LNCaP clone FGC (cell line): ENCODE measurements at regions not wholly inside any gene's neighbourhood (a gene's known extent, or its start where the extent isn't known, plus 50 kb on each side); places are given as distances from the start of the nearest gene placed in this dataset.

Experiments
- DNase-seq: peaks from one replicate; pipeline ENCODE4 v3.0.0-alpha.2; 2011; ENCODE audit warnings: low read depth
- H3K4me3 ChIP-seq: 2 replicates; pipeline ENCODE4 v1.5.1; 2011; ENCODE audit warnings: mild to moderate bottlenecking, low read depth, low read length, control low read depth
- CTCF ChIP-seq: IDR thresholded peaks from 2 replicates; pipeline ENCODE4 v1.5.1; 2012; ENCODE audit warnings: mild to moderate bottlenecking; ENCODE audit not compliant: control insufficient read depth, insufficient read depth; ENCODE audit errors: extremely low read depth

GRCh38 chr5:117107859-117108258 is 533.2 kb upstream of the SEMA6A start:
- H3K4me3 ChIP-seq: no peak overlapping the region
- no peak for DNase-seq
- no peak for TF ChIP-seq CTCF

GRCh38 chr5:117103703-117104102 is 529.1 kb upstream of the SEMA6A start:
- no peak for DNase-seq
- TF ChIP-seq CTCF: no peak

GRCh38 chr5:117102591-117102990 is 528.0 kb upstream of the SEMA6A start:
- DNase-seq: no peak
- TF ChIP-seq CTCF: no peak
- no peak overlapping the region for H3K4me3 ChIP-seq

More at GRCh38 chr5:117103703-117104102, 529.1 kb upstream of the SEMA6A start:
- H3K4me3 ChIP-seq: no peak overlapping the region

- DNase-seq: no peak
- no peak overlapping the region for H3K4me3 ChIP-seq
- TF ChIP-seq CTCF: no peak
These were observed 525.6 kb upstream of the SEMA6A start for GRCh38 chr5:117100176-117100575.

GRCh38 chr5:117098094-117098493 is 523.5 kb upstream of the SEMA6A start:
- no peak overlapping the region for H3K4me3 ChIP-seq
- no peak for TF ChIP-seq CTCF
- DNase-seq: no peak

- DNase-seq: no peak
- H3K4me3 ChIP-seq: no peak overlapping the region
These were observed 521.0 kb upstream of the SEMA6A start for GRCh38 chr5:117095346-117096332.

More at GRCh38 chr5:117095346-117096332, 521.0 kb upstream of the SEMA6A start:
- TF ChIP-seq CTCF: no peak
